ENCODE measurements at regions not wholly inside any gene's neighbourhood (a gene's known extent, or its start where the extent isn't known, plus 50 kb on each side); places are given as distances from the start of the nearest gene placed in this dataset.

- TF ChIP-seq CTCF (IDR thresholded peaks at IDR 0.05) (no peak), EP300 (IDR thresholded peaks at IDR 0.05; ENCODE audit: low read depth) (no peak), POLR2A (IDR thresholded peaks at IDR 0.05) (no peak)
These were observed 665.9 kb upstream of the SALL1 start for GRCh38 chr16:51816929-51817328.

All from transverse colon (tissue), 3 donors.